ENCODE measurements at regions not wholly inside any gene's neighbourhood (a gene's known extent, or its start where the extent isn't known, plus 50 kb on each side); places are given as distances from the start of the nearest gene placed in this dataset.

GRCh38 chrX:16376056-16376455 lies 208.8 kb downstream of the MAGEB17 start:
- H3K4me1 Mint-ChIP-seq (ENCODE audit: low read depth), result no peaks in the 10 kb centered on the region

GRCh38 chrX:16386126-16386525 lies 218.8 kb downstream of the MAGEB17 start:
- Mint-ChIP-seq H3K4me1 (ENCODE audit: low read depth) (no peaks in the 10 kb centered on the region), H3K4me3 (no peak overlapping the region)

More at GRCh38 chrX:16376056-16376455, 208.8 kb downstream of the MAGEB17 start:
- Mint-ChIP-seq H3K27me3 (peaks cover 36% of the 10 kb centered on the region), H3K27ac (no peak overlapping the region), H3K4me3 (no peak overlapping the region), H3K36me3 (ENCODE audit: low read depth) (no peaks in the 10 kb centered on the region), H3K9me3 (no peaks in the 10 kb centered on the region)
- no peak for DNase-seq

GRCh38 chrX:16392597-16392996 lies 225.3 kb downstream of the MAGEB17 start:
- no peaks in the 10 kb centered on the region for H3K4me1 Mint-ChIP-seq (ENCODE audit: low read depth)
- no peak overlapping the region for H3K27ac Mint-ChIP-seq
- DNase-seq, result no peak
- no peaks in the 10 kb centered on the region for H3K9me3 Mint-ChIP-seq
- no peaks in the 10 kb centered on the region for H3K36me3 Mint-ChIP-seq (ENCODE audit: low read depth)
- H3K27me3 Mint-ChIP-seq, result peaks cover 27% of the 10 kb centered on the region
- H3K4me3 Mint-ChIP-seq, result no peak overlapping the region

More at GRCh38 chrX:16386126-16386525, 218.8 kb downstream of the MAGEB17 start:
- no peak for DNase-seq
- H3K36me3 Mint-ChIP-seq (ENCODE audit: low read depth), result no peaks in the 10 kb centered on the region
- peaks cover 51% of the 10 kb centered on the region for H3K27me3 Mint-ChIP-seq
- no peaks in the 10 kb centered on the region for H3K9me3 Mint-ChIP-seq
- no peak overlapping the region for H3K27ac Mint-ChIP-seq

GRCh38 chrX:16394290-16394689 lies 227.0 kb downstream of the MAGEB17 start:
- Mint-ChIP-seq H3K27me3 (peaks cover 28% of the 10 kb centered on the region), H3K36me3 (ENCODE audit: low read depth) (no peaks in the 10 kb centered on the region), H3K4me3 (no peak overlapping the region), H3K4me1 (ENCODE audit: low read depth) (no peaks in the 10 kb centered on the region), H3K27ac (no peak overlapping the region), H3K9me3 (no peaks in the 10 kb centered on the region)
- DNase-seq, result no peak

- Mint-ChIP-seq H3K36me3 (ENCODE audit: low read depth) (no peaks in the 10 kb centered on the region), H3K27ac (no peak overlapping the region), H3K4me3 (no peak overlapping the region), H3K27me3 (peaks cover 45% of the 10 kb centered on the region), H3K9me3 (no peaks in the 10 kb centered on the region), H3K4me1 (ENCODE audit: low read depth) (no peaks in the 10 kb centered on the region)
- DNase-seq, result no peak
Measured at GRCh38 chrX:16403808-16404207, 236.5 kb downstream of the MAGEB17 start.

GRCh38 chrX:16416588-16416987 lies 233.4 kb upstream of the S100G start:
- Mint-ChIP-seq H3K4me3 (no peak overlapping the region), H3K9me3 (no peaks in the 10 kb centered on the region), H3K27me3 (peaks cover 43% of the 10 kb centered on the region), H3K4me1 (ENCODE audit: low read depth) (no peaks in the 10 kb centered on the region), H3K27ac (no peak overlapping the region), H3K36me3 (ENCODE audit: low read depth) (no peaks in the 10 kb centered on the region)
- DNase-seq, result no peak

- H3K36me3 Mint-ChIP-seq (ENCODE audit: low read depth), result no peaks in the 10 kb centered on the region
- no peaks in the 10 kb centered on the region for H3K9me3 Mint-ChIP-seq
- no peaks in the 10 kb centered on the region for H3K4me1 Mint-ChIP-seq (ENCODE audit: low read depth)
- H3K27me3 Mint-ChIP-seq, result peaks cover 39% of the 10 kb centered on the region
- H3K27ac Mint-ChIP-seq, result no peak overlapping the region
- H3K4me3 Mint-ChIP-seq, result no peak overlapping the region
- no peak for DNase-seq
Measured at GRCh38 chrX:16418650-16419049, 231.3 kb upstream of the S100G start.

GRCh38 chrX:16427668-16428067 lies 222.3 kb upstream of the S100G start:
- H3K9me3 Mint-ChIP-seq, result no peaks in the 10 kb centered on the region
- no peaks in the 10 kb centered on the region for H3K36me3 Mint-ChIP-seq (ENCODE audit: low read depth)
- peaks cover 37% of the 10 kb centered on the region for H3K27me3 Mint-ChIP-seq
- H3K27ac Mint-ChIP-seq, result no peak overlapping the region
- no peak for DNase-seq
- H3K4me1 Mint-ChIP-seq (ENCODE audit: low read depth), result peaks cover 4% of the 10 kb centered on the region
- no peak overlapping the region for H3K4me3 Mint-ChIP-seq

GRCh38 chrX:16429406-16429805 lies 220.6 kb upstream of the S100G start:
- Mint-ChIP-seq H3K4me3 (no peak overlapping the region), H3K36me3 (ENCODE audit: low read depth) (no peaks in the 10 kb centered on the region), H3K9me3 (no peaks in the 10 kb centered on the region), H3K4me1 (ENCODE audit: low read depth) (peaks cover 16% of the 10 kb centered on the region), H3K27ac (no peak overlapping the region), H3K27me3 (peaks cover 34% of the 10 kb centered on the region)
- no peak for DNase-seq

GRCh38 chrX:16431266-16431665 lies 218.7 kb upstream of the S100G start:
- H3K4me3 Mint-ChIP-seq, result no peak overlapping the region
- peaks cover 15% of the 10 kb centered on the region for H3K4me1 Mint-ChIP-seq (ENCODE audit: low read depth)
- peaks cover 44% of the 10 kb centered on the region for H3K27me3 Mint-ChIP-seq
- no peaks in the 10 kb centered on the region for H3K9me3 Mint-ChIP-seq
- DNase-seq, result no peak
- no peak overlapping the region for H3K27ac Mint-ChIP-seq
- H3K36me3 Mint-ChIP-seq (ENCODE audit: low read depth), result no peaks in the 10 kb centered on the region

- peaks cover 17% of the 10 kb centered on the region for H3K4me1 Mint-ChIP-seq (ENCODE audit: low read depth)
- H3K9me3 Mint-ChIP-seq, result no peaks in the 10 kb centered on the region
- H3K27me3 Mint-ChIP-seq, result peaks cover 52% of the 10 kb centered on the region
- no peak overlapping the region for H3K27ac Mint-ChIP-seq
- no peaks in the 10 kb centered on the region for H3K36me3 Mint-ChIP-seq (ENCODE audit: low read depth)
- no peak overlapping the region for H3K4me3 Mint-ChIP-seq
- no peak for DNase-seq
Measured at GRCh38 chrX:16433021-16433420, 216.9 kb upstream of the S100G start.

GRCh38 chrX:16435399-16435986 lies 214.5 kb upstream of the S100G start:
- no peak for DNase-seq
- Mint-ChIP-seq H3K36me3 (ENCODE audit: low read depth) (no peaks in the 10 kb centered on the region), H3K27me3 (peaks cover 54% of the 10 kb centered on the region), H3K27ac (no peak overlapping the region), H3K4me1 (ENCODE audit: low read depth) (peaks cover 17% of the 10 kb centered on the region), H3K4me3 (no peak overlapping the region), H3K9me3 (no peaks in the 10 kb centered on the region)

GRCh38 chrX:16436348-16437188 lies 213.4 kb upstream of the S100G start:
- H3K9me3 Mint-ChIP-seq, result no peaks in the 10 kb centered on the region
- H3K4me1 Mint-ChIP-seq (ENCODE audit: low read depth), result peaks cover 17% of the 10 kb centered on the region
- DNase-seq, result peak; percentile 74
- no peak overlapping the region for H3K4me3 Mint-ChIP-seq
- no peak overlapping the region for H3K27ac Mint-ChIP-seq
- H3K36me3 Mint-ChIP-seq (ENCODE audit: low read depth), result no peaks in the 10 kb centered on the region
- H3K27me3 Mint-ChIP-seq, result peaks cover 53% of the 10 kb centered on the region

GRCh38 chrX:16440446-16440845 lies 209.5 kb upstream of the S100G start:
- Mint-ChIP-seq H3K27ac (no peak overlapping the region), H3K36me3 (ENCODE audit: low read depth) (no peaks in the 10 kb centered on the region), H3K9me3 (no peaks in the 10 kb centered on the region), H3K4me1 (ENCODE audit: low read depth) (peaks cover 2% of the 10 kb centered on the region), H3K4me3 (no peak overlapping the region), H3K27me3 (peaks cover 42% of the 10 kb centered on the region)
- DNase-seq, result no peak

- peaks cover 24% of the 10 kb centered on the region for H3K27me3 Mint-ChIP-seq
- H3K9me3 Mint-ChIP-seq, result no peaks in the 10 kb centered on the region
- peaks cover 11% of the 10 kb centered on the region for H3K4me1 Mint-ChIP-seq (ENCODE audit: low read depth)
- no peak overlapping the region for H3K4me3 Mint-ChIP-seq
- DNase-seq, result no peak
- H3K36me3 Mint-ChIP-seq (ENCODE audit: low read depth), result no peaks in the 10 kb centered on the region
- no peak overlapping the region for H3K27ac Mint-ChIP-seq
Measured at GRCh38 chrX:16444353-16444752, 205.6 kb upstream of the S100G start.
